Panc1 (cell line): ENCODE measurements at regions not wholly inside any gene's neighbourhood (a gene's known extent, or its start where the extent isn't known, plus 50 kb on each side); places are given as distances from the start of the nearest gene placed in this dataset.

ENCODE experiments used
- POLR2AphosphoS5 ChIP-seq: IDR thresholded peaks from 2 replicates; pipeline ENCODE4 v1.6.1; 2012; ENCODE audit warnings: mild to moderate bottlenecking, low read depth, low read length, moderate library complexity
- REST ChIP-seq, 2 experiments: IDR thresholded peaks; 2 replicates each; pipeline ENCODE4 v1.6.1; 2011 to 2012; ENCODE audit warnings: low read depth in 2 of 2, control low read depth in 1 of 2, low read length in 1 of 2, mild to moderate bottlenecking in 1 of 2, moderate library complexity in 1 of 2; ENCODE audit not compliant: insufficient read depth in 1 of 2
- SIN3A ChIP-seq: IDR thresholded peaks from 2 replicates; pipeline ENCODE4 v1.6.1; 2012; ENCODE audit warnings: low read depth, mild to moderate bottlenecking, low read length, moderate library complexity, borderline replicate concordance; ENCODE audit not compliant: insufficient read depth
- TCF7L2 ChIP-seq: IDR thresholded peaks from 2 replicates; pipeline ENCODE4 v1.6.1; 2011; ENCODE audit warnings: mild to moderate bottlenecking, low read depth, low read length, inconsistent platforms
- TF ChIP-seq, protein P1 (sequence below): fragments of 450-650 bp; IDR thresholded peaks from 2 replicates; pipeline ENCODE4 v1.5.1; 2017; ENCODE audit warnings: mild to moderate bottlenecking

GRCh38 chr10:3271354-3272115 lies 99.0 kb upstream of the PITRM1 start:
- TF ChIP-seq, protein P1, sequence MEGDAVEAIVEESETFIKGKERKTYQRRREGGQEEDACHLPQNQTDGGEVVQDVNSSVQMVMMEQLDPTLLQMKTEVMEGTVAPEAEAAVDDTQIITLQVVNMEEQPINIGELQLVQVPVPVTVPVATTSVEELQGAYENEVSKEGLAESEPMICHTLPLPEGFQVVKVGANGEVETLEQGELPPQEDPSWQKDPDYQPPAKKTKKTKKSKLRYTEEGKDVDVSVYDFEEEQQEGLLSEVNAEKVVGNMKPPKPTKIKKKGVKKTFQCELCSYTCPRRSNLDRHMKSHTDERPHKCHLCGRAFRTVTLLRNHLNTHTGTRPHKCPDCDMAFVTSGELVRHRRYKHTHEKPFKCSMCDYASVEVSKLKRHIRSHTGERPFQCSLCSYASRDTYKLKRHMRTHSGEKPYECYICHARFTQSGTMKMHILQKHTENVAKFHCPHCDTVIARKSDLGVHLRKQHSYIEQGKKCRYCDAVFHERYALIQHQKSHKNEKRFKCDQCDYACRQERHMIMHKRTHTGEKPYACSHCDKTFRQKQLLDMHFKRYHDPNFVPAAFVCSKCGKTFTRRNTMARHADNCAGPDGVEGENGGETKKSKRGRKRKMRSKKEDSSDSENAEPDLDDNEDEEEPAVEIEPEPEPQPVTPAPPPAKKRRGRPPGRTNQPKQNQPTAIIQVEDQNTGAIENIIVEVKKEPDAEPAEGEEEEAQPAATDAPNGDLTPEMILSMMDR: no peak
- no peak for TF ChIP-seq SIN3A
- TF ChIP-seq POLR2AphosphoS5: no peak
- TF ChIP-seq TCF7L2: no peak
- TF ChIP-seq REST (IDR thresholded peaks at IDR 0.05; ENCODE audit: insufficient read depth in 1 of 2, low read depth in 2 of 2, low read length in 1 of 2): no peak
